ENCODE measurements at regions not wholly inside any gene's neighbourhood (a gene's known extent, or its start where the extent isn't known, plus 50 kb on each side); places are given as distances from the start of the nearest gene placed in this dataset.

- DNase-seq (ENCODE audit: low read depth in 3 of 3, low spot score in 1 of 3), result no peak
Observed at GRCh38 chr5:155905364-155905763, 421.6 kb upstream of the SGCD start.

GRCh38 chr5:155906046-155906445 lies 420.9 kb upstream of the SGCD start:
- no peak for DNase-seq (ENCODE audit: low read depth in 3 of 3, low spot score in 1 of 3)

- no peak for DNase-seq (ENCODE audit: low read depth in 3 of 3, low spot score in 1 of 3)
Observed at GRCh38 chr5:155908543-155908942, 418.4 kb upstream of the SGCD start.

GRCh38 chr5:155912291-155912690 lies 414.7 kb upstream of the SGCD start:
- no peak for DNase-seq (ENCODE audit: low read depth in 3 of 3, low spot score in 1 of 3)

- no peak for DNase-seq (ENCODE audit: low read depth in 3 of 3, low spot score in 1 of 3)
Observed at GRCh38 chr5:155914766-155915165, 412.2 kb upstream of the SGCD start.

- no peak for DNase-seq (ENCODE audit: low read depth in 3 of 3, low spot score in 1 of 3)
Observed at GRCh38 chr5:155915601-155916000, 411.4 kb upstream of the SGCD start.

GRCh38 chr5:155919126-155919525 lies 407.8 kb upstream of the SGCD start:
- DNase-seq (ENCODE audit: low read depth in 3 of 3, low spot score in 1 of 3), result no peak

GRCh38 chr5:155919725-155920124 lies 407.2 kb upstream of the SGCD start:
- DNase-seq (ENCODE audit: low read depth in 3 of 3, low spot score in 1 of 3), result no peak

GRCh38 chr5:155921621-155922020 lies 405.3 kb upstream of the SGCD start:
- DNase-seq (ENCODE audit: low read depth in 3 of 3, low spot score in 1 of 3), result no peak

GRCh38 chr5:155923784-155924183 lies 403.2 kb upstream of the SGCD start:
- no peak for DNase-seq (ENCODE audit: low read depth in 3 of 3, low spot score in 1 of 3)

GRCh38 chr5:155926031-155926430 lies 400.9 kb upstream of the SGCD start:
- DNase-seq (ENCODE audit: low read depth in 3 of 3, low spot score in 1 of 3), result no peak

GRCh38 chr5:155926766-155927165 lies 400.2 kb upstream of the SGCD start:
- DNase-seq (ENCODE audit: low read depth in 3 of 3, low spot score in 1 of 3), result no peak

GRCh38 chr5:155929112-155929511 lies 397.9 kb upstream of the SGCD start:
- no peak for DNase-seq (ENCODE audit: low read depth in 3 of 3, low spot score in 1 of 3)

- no peak for DNase-seq (ENCODE audit: low read depth in 3 of 3, low spot score in 1 of 3)
Observed at GRCh38 chr5:155934964-155935363, 392.0 kb upstream of the SGCD start.

GRCh38 chr5:155935723-155936122 lies 391.2 kb upstream of the SGCD start:
- DNase-seq (ENCODE audit: low read depth in 3 of 3, low spot score in 1 of 3), result no peak

- DNase-seq (ENCODE audit: low read depth in 3 of 3, low spot score in 1 of 3), result no peak
Observed at GRCh38 chr5:155936520-155937406, 390.2 kb upstream of the SGCD start.

GRCh38 chr5:155938051-155938450 lies 388.9 kb upstream of the SGCD start:
- DNase-seq (ENCODE audit: low read depth in 3 of 3, low spot score in 1 of 3), result no peak

GRCh38 chr5:155941340-155941739 lies 385.6 kb upstream of the SGCD start:
- no peak for DNase-seq (ENCODE audit: low read depth in 3 of 3, low spot score in 1 of 3)

- DNase-seq (ENCODE audit: low read depth in 3 of 3, low spot score in 1 of 3), result peak in 1 of 3 donors; percentile 11
Observed at GRCh38 chr5:155943516-155944407, 383.2 kb upstream of the SGCD start.

GRCh38 chr5:155947394-155948062 lies 379.4 kb upstream of the SGCD start:
- no peak for DNase-seq (ENCODE audit: low read depth in 3 of 3, low spot score in 1 of 3)

GRCh38 chr5:155948576-155948975 lies 378.4 kb upstream of the SGCD start:
- DNase-seq (ENCODE audit: low read depth in 3 of 3, low spot score in 1 of 3), result no peak

All from stimulated activated CD4-positive, alpha-beta T cell treated with anti-CD3 and anti-CD28 coated beads, TNF-alpha, amount 100 ng/mL, for 1 hour (primary cell).